ENCODE measurements at regions not wholly inside any gene's neighbourhood (a gene's known extent, or its start where the extent isn't known, plus 50 kb on each side); places are given as distances from the start of the nearest gene placed in this dataset.
A peak's percentile ranks its signal among the peaks of the same experiment; 100 is the strongest.
"Not testable (repeated sequence)": the region's sequence is repeated elsewhere in the genome, so short reads cannot be mapped to it uniquely, and the experiment has no call there.

DNA sequence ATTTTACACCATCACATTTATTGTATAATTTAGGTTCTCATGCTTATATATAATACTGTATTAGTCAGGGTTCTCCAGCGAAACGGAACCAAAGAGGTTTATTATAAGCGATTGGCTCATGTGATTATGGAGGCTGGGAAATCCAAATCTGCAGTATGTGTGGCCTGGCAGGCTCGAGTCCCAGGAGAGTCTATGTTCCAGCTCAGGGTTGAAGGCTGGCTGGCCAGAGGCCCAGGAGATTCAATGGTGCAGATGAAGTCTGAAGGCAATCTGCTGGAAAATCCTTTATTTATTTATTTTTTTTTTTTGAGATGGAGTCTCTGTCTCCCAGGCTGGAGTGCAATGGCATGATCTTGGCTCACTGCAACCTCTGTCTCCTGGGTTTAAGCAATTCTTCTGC is 63.0 kb upstream of the WDFY3 start:
- WGBS, 4 donors, result 81 to 88% (median 83%) methylated on average over 4 of the region's 4 CpGs
- DNase-seq, result peak in 2 of 5 donors; percentile 10 to 53
- intact Hi-C loops (cut with DNase I), result no loop called here
- Histone ChIP-seq H3K4me3 (no peak overlapping the region), H3K27ac (no peak overlapping the region), H3K4me1 (no peaks in the 10 kb centered on the region), H3K36me3 (no peaks in the 10 kb centered on the region), H3K27me3 (no peaks in the 10 kb centered on the region), H3K9me3 (peaks cover 0 to 38% (median 14%) of the 10 kb centered on the region in 12 donors)
- no peak for ATAC-seq
- TF ChIP-seq, protein P1, sequence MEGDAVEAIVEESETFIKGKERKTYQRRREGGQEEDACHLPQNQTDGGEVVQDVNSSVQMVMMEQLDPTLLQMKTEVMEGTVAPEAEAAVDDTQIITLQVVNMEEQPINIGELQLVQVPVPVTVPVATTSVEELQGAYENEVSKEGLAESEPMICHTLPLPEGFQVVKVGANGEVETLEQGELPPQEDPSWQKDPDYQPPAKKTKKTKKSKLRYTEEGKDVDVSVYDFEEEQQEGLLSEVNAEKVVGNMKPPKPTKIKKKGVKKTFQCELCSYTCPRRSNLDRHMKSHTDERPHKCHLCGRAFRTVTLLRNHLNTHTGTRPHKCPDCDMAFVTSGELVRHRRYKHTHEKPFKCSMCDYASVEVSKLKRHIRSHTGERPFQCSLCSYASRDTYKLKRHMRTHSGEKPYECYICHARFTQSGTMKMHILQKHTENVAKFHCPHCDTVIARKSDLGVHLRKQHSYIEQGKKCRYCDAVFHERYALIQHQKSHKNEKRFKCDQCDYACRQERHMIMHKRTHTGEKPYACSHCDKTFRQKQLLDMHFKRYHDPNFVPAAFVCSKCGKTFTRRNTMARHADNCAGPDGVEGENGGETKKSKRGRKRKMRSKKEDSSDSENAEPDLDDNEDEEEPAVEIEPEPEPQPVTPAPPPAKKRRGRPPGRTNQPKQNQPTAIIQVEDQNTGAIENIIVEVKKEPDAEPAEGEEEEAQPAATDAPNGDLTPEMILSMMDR (IDR thresholded peaks at IDR 0.05), result no peak
- TF ChIP-seq POLR2A (IDR thresholded peaks at IDR 0.05), result no peak

DNA sequence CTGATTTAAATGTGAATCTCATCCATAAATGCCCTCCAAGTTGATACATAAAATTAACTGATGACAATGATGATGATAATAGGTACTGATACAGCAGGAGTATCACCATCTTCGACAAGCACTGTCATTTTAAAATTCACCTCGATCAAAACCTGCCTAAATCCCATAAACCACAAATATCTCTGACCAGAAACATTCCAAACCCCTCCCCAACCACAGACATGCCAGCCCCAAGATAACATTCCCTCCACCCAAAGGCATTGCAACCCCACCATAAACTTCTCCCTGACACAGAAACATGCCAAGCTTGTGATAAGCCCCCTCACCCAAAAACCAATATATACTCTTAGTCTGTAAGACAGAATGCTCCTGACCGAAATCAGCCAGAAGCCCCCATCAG is 63.7 kb upstream of the WDFY3 start:
- 91 to 94% (median 94%) methylated on average over 3 of the region's 3 CpGs for WGBS, 4 donors
- no peak overlapping the region for H3K4me3 ChIP-seq
- no peak overlapping the region for H3K27ac ChIP-seq
- no peak for TF ChIP-seq POLR2A (IDR thresholded peaks at IDR 0.05)
- TF ChIP-seq, protein P1 (IDR thresholded peaks at IDR 0.05), result no peak
- no peaks in the 10 kb centered on the region for H3K27me3 ChIP-seq
- H3K36me3 ChIP-seq, result no peaks in the 10 kb centered on the region
- H3K9me3 ChIP-seq, result peaks cover 0 to 36% (median 17%) of the 10 kb centered on the region in 12 donors
- no peak for ATAC-seq
- DNase-seq, result no peak
- intact Hi-C loops (cut with DNase I), result no loop called here
- no peaks in the 10 kb centered on the region for H3K4me1 ChIP-seq

DNA sequence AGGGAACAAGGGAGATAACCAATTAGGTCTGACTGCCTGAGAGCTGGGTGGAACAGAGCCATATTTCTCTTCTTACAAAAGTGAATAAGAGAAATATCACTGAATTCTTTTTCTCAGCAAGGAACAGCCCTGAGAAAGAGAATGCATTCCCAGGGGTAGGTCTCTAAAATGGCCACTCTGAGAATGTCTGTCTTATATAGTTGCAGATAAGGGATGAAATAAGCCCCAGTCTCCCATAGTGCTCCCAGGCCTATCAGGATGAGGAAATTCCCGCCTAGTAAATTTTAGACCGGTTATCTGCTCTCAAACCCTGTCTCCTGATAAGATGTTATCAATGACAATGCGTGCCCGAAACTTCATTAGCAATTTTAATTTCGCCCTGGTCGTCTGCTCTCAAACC is 67.3 kb upstream of the WDFY3 start:
- intact Hi-C loops (cut with DNase I); ATAC-seq: not testable (repeated sequence)
- WGBS, 4 donors, result 83 to 92% (median 88%) methylated on average over 6 of the region's 6 CpGs

DNA sequence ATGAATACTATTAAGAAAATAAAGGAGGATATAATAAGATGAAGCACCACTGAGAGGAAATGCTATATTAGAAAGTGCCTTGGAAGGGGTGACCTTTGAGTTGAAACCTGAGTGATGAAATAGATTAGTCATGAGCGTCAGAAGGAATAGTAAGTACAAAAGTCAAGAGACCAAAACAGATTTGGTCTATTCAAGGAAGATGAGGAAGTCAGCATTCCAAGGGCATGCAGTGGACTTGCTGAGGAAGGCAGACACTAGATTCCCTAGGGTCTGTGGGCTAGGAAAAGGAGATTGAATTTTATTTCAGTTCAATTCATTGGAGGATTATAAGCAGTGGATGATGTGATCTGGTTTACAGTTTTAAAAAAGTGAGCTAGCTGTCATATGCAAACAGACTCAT is 73.0 kb upstream of the WDFY3 start:
- DNase-seq (no peak), ATAC-seq (no peak)
- Histone ChIP-seq H3K4me1 (no peaks in the 10 kb centered on the region), H3K27ac (no peak overlapping the region), H3K4me3 (no peak overlapping the region), H3K27me3 (peaks cover 0 to 10% (median 0%) of the 10 kb centered on the region in 9 donors), H3K9me3 (peaks cover 0 to 9% (median 0%) of the 10 kb centered on the region in 12 donors), H3K36me3 (no peaks in the 10 kb centered on the region)
- intact Hi-C loops (cut with DNase I), result no loop called here
- WGBS, 4 donors, result 49 to 56% (median 53%) methylated on average over 1 of the region's 1 CpG
- TF ChIP-seq, protein P1 (IDR thresholded peaks at IDR 0.05), result no peak
- no peak for TF ChIP-seq POLR2A (IDR thresholded peaks at IDR 0.05)

More for the DNA sequence above, 67.3 kb upstream of the WDFY3 start:
- not testable (repeated sequence) for DNase-seq, H3K27me3 ChIP-seq, H3K4me3 ChIP-seq, H3K27ac ChIP-seq, H3K36me3 ChIP-seq, H3K4me1 ChIP-seq
- peaks cover 0 to 29% (median 16%) of the 10 kb centered on the region in 12 donors for H3K9me3 ChIP-seq

DNA sequence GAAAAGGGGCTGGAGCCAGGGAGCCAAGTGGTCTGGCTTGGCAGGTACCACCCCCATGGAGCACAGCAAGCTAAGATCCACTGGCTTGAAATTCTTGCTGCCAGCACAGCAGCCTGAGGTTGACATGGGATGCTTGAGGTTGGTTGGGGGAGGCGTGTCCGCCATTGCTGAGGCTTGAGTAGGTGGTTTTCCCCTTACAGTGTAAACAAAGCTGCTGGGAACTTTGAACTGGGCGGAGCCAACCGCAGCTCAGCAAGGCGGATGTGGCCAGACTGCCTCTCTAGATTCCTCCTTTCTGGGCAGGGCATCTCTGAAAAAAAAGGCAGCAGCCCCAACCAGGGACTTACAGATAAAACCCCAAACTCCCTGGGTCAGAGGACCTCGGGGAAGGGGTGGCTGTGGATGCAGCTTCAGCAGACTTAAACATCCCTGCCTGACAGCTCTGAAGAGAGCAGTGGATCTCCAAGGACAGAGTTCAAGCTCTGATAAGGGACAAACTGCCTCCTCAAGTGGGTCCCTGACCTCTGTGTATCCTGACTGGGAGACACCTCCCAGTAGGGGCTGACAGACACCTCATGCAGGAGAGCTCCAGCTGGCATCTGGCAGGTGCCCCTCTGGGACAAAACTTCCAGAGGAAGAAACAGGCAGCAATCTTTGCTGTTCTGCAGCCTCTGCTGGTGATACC is 77.5 kb upstream of the WDFY3 start:
- H3K4me1 ChIP-seq; H3K27ac ChIP-seq; H3K4me3 ChIP-seq; H3K36me3 ChIP-seq; intact Hi-C loops (cut with DNase I); DNase-seq; ATAC-seq; H3K27me3 ChIP-seq: not testable (repeated sequence)
- 67 to 88% (median 87%) methylated on average over 1 to 6 of the region's 6 CpGs for WGBS, 4 donors
- peaks cover 0 to 16% (median 1%) of the 10 kb centered on the region in 12 donors for H3K9me3 ChIP-seq
